Keratinocyte (primary cell): ENCODE measurements at regions not wholly inside any gene's neighbourhood (a gene's known extent, or its start where the extent isn't known, plus 50 kb on each side); places are given as distances from the start of the nearest gene placed in this dataset.

Experiments
- CTCF ChIP-seq, 3 experiments: IDR thresholded peaks in 1 of 3; conservative IDR thresholded peaks in 1 of 3; optimal IDR thresholded peaks in 1 of 3; 2 replicates in 2 of 3; 3 replicates in 1 of 3; pipeline versions ENCODE3 to v1.5.1; 2011; ENCODE audit warnings: low read length in 3 of 3, mild to moderate bottlenecking in 3 of 3, moderate library complexity in 2 of 3, control low read depth in 1 of 3, inconsistent platforms in 1 of 3; ENCODE audit not compliant: insufficient read depth in 2 of 3; ENCODE audit errors: extremely low read depth in 1 of 3
- EZH2 ChIP-seq: IDR thresholded peaks from one replicate; pipeline ENCODE4 v1.6.1; 2012; ENCODE audit warnings: inconsistent platforms, mild to moderate bottlenecking, low read length, moderate library complexity

- TF ChIP-seq CTCF (optimal IDR thresholded peaks at IDR 0.05 in 1 of 3, IDR thresholded peaks at IDR 0.05 in 1 of 3, conservative IDR thresholded peaks at IDR 0.05 in 1 of 3; ENCODE audit: extremely low read depth in 1 of 3, insufficient read depth in 2 of 3, low read length in 3 of 3) (no peak), EZH2 (no peak)
Measured at GRCh38 chr1:81007024-81007423, 793.7 kb upstream of the ADGRL2 start.
